GM19035 (cell line): ENCODE measurements at regions not wholly inside any gene's neighbourhood (a gene's known extent, or its start where the extent isn't known, plus 50 kb on each side); places are given as distances from the start of the nearest gene placed in this dataset.

Experiments used
- ATAC-seq: cut with Tn5 transposase; IDR thresholded peaks from one replicate; pipeline ENCODE4 v1.9.1; 2021; ENCODE audit not compliant: unreplicated experiment

- no peak for ATAC-seq
These were observed 1293.4 kb downstream of the TBC1D22A start for GRCh38 chr22:48055827-48056226.

- no peak for ATAC-seq
These were observed 1292.7 kb downstream of the TBC1D22A start for GRCh38 chr22:48055185-48055584.

- no peak for ATAC-seq
These were observed 1292.1 kb downstream of the TBC1D22A start for GRCh38 chr22:48054596-48054995.

GRCh38 chr22:48053973-48054372, 1291.5 kb downstream of the TBC1D22A start:
- no peak for ATAC-seq

GRCh38 chr22:48053486-48053885, 1291.0 kb downstream of the TBC1D22A start:
- ATAC-seq = no peak

GRCh38 chr22:48052621-48052890, 1290.1 kb downstream of the TBC1D22A start:
- no peak for ATAC-seq

GRCh38 chr22:48051796-48052620, 1289.6 kb downstream of the TBC1D22A start:
- no peak for ATAC-seq

GRCh38 chr22:48050836-48051235, 1288.4 kb downstream of the TBC1D22A start:
- no peak for ATAC-seq

- no peak for ATAC-seq
These were observed 1286.7 kb downstream of the TBC1D22A start for GRCh38 chr22:48049116-48049515.

GRCh38 chr22:48047722-48048500, 1285.5 kb downstream of the TBC1D22A start:
- no peak for ATAC-seq

- ATAC-seq = no peak
These were observed 1282.9 kb downstream of the TBC1D22A start for GRCh38 chr22:48045369-48045768.

GRCh38 chr22:48044487-48045060, 1282.1 kb downstream of the TBC1D22A start:
- ATAC-seq = no peak

- no peak for ATAC-seq
These were observed 1281.1 kb downstream of the TBC1D22A start for GRCh38 chr22:48043581-48043980.

GRCh38 chr22:48042621-48043395, 1280.4 kb downstream of the TBC1D22A start:
- ATAC-seq = no peak

GRCh38 chr22:48039326-48039725, 1276.9 kb downstream of the TBC1D22A start:
- no peak for ATAC-seq

- no peak for ATAC-seq
These were observed 1275.2 kb downstream of the TBC1D22A start for GRCh38 chr22:48037618-48038017.

- no peak for ATAC-seq
These were observed 1273.4 kb downstream of the TBC1D22A start for GRCh38 chr22:48035897-48036296.

GRCh38 chr22:48031589-48031988, 1269.1 kb downstream of the TBC1D22A start:
- ATAC-seq = no peak

GRCh38 chr22:48025096-48025495, 1262.6 kb downstream of the TBC1D22A start:
- ATAC-seq = no peak

- ATAC-seq = no peak
These were observed 1259.5 kb downstream of the TBC1D22A start for GRCh38 chr22:48021991-48022401.

GRCh38 chr22:48018346-48018745, 1255.9 kb downstream of the TBC1D22A start:
- ATAC-seq = no peak
